ENCODE measurements at regions not wholly inside any gene's neighbourhood (a gene's known extent, or its start where the extent isn't known, plus 50 kb on each side); places are given as distances from the start of the nearest gene placed in this dataset.

- TF ChIP-seq ZNF277 (CRISPR knock-in tag; IDR thresholded peaks at IDR 0.05; ENCODE audit: borderline replicate concordance) (no peak), ZBTB33 (CRISPR knock-in tag; IDR thresholded peaks at IDR 0.05) (no peak), SETDB1 (IDR thresholded peaks at IDR 0.05; ENCODE audit: low read length) (no peak), SPI1 (IDR thresholded peaks at IDR 0.05; ENCODE audit: borderline replicate concordance, low read depth, low read length) (no peak), CTCF (IDR thresholded peaks at IDR 0.05 in 2 of 3, conservative IDR thresholded peaks at IDR 0.05 in 1 of 3; ENCODE audit: insufficient read depth in 2 of 3, low read depth in 1 of 3, low read length in 3 of 3) (no peak), CEBPB (tag; IDR thresholded peaks at IDR 0.05) (no peak), RAD21 (CRISPR knock-in tag; conservative IDR thresholded peaks at IDR 0.05 in 1 of 2, IDR thresholded peaks at IDR 0.05 in 1 of 2) (no peak), ZNF140 (CRISPR knock-in tag; IDR thresholded peaks at IDR 0.05) (no peak), ATF3 (IDR thresholded peaks at IDR 0.05) (no peak), ATF3 (CRISPR knock-in tag; conservative IDR thresholded peaks at IDR 0.05) (no peak), TAF1 (IDR thresholded peaks at IDR 0.05; ENCODE audit: control insufficient read depth, extremely low read depth, insufficient read depth, low read length, severe bottlenecking) (no peak), ELF2 (CRISPR knock-in tag; IDR thresholded peaks at IDR 0.05) (no peak), ETS2 (tag; IDR thresholded peaks at IDR 0.05; ENCODE audit: borderline replicate concordance, poor library complexity, severe bottlenecking) (no peak), TBL1XR1 (IDR thresholded peaks at IDR 0.05; ENCODE audit: low read length in 2 of 2) (no peak), ZNF24 (IDR thresholded peaks at IDR 0.05) (no peak)
These were observed 372.4 kb downstream of the CCSER2 start for GRCh38 chr10:84700668-84701369.

All from K562 (cell line).